Thymus (tissue), 11 donors: ENCODE measurements at regions not wholly inside any gene's neighbourhood (a gene's known extent, or its start where the extent isn't known, plus 50 kb on each side); places are given as distances from the start of the nearest gene placed in this dataset.
A peak's percentile ranks its signal among the peaks of the same experiment; 100 is the strongest.
"Not testable (repeated sequence)": the region's sequence is repeated elsewhere in the genome, so short reads cannot be mapped to it uniquely, and the experiment has no call there.

Experiments
- DNase-seq, 9 donors: peaks; one replicate each; pipeline ENCODE4 v3.0.0-alpha.2; 2013; ENCODE audit warnings: low spot score in 9 of 9, low read depth in 6 of 9, missing footprints in 1 of 9
- H3K27ac ChIP-seq, 2 donors: one replicate each; pipeline ENCODE4 v1.5.1; 2013; ENCODE audit warnings: control low read depth in 1 of 2, low read depth in 1 of 2, low read length in 1 of 2, mild to moderate bottlenecking in 1 of 2, moderate library complexity in 1 of 2
- H3K27me3 ChIP-seq, 2 donors: one replicate each; pipeline ENCODE4 v1.5.1; 2013; ENCODE audit warnings: low read length in 1 of 2; ENCODE audit not compliant: control insufficient read depth in 2 of 2, insufficient read depth in 1 of 2
- H3K36me3 ChIP-seq, 2 donors: one replicate each; pipeline ENCODE4 v1.5.1; 2013; ENCODE audit warnings: low read length in 1 of 2, mild to moderate bottlenecking in 1 of 2, moderate library complexity in 1 of 2; ENCODE audit not compliant: control insufficient read depth in 2 of 2, insufficient read depth in 2 of 2
- H3K4me1 ChIP-seq, 2 donors: one replicate each; pipeline ENCODE4 v1.5.1; 2013; ENCODE audit warnings: low read length in 2 of 2; ENCODE audit not compliant: control insufficient read depth in 2 of 2, insufficient read depth in 2 of 2
- H3K4me3 ChIP-seq, 2 donors: one replicate each; pipeline ENCODE4 v1.5.1; 2013; ENCODE audit warnings: low read length in 2 of 2, control low read depth in 1 of 2, mild to moderate bottlenecking in 1 of 2
- H3K9me3 ChIP-seq, 2 donors: one replicate each; pipeline ENCODE4 v1.5.1; 2013; ENCODE audit warnings: low read length in 1 of 2, mild to moderate bottlenecking in 1 of 2; ENCODE audit not compliant: control insufficient read depth in 2 of 2, insufficient read depth in 1 of 2
- WGBS: extraction: QIAGEN DNeasy Blood & Tissue Kit; methylation state at CpG from one replicate; pipeline ENCODE4 v1.1.7; 2013; 5-methylcytosine and 5-hydroxymethylcytosine counted together
- donor health status: healthy.

DNA sequence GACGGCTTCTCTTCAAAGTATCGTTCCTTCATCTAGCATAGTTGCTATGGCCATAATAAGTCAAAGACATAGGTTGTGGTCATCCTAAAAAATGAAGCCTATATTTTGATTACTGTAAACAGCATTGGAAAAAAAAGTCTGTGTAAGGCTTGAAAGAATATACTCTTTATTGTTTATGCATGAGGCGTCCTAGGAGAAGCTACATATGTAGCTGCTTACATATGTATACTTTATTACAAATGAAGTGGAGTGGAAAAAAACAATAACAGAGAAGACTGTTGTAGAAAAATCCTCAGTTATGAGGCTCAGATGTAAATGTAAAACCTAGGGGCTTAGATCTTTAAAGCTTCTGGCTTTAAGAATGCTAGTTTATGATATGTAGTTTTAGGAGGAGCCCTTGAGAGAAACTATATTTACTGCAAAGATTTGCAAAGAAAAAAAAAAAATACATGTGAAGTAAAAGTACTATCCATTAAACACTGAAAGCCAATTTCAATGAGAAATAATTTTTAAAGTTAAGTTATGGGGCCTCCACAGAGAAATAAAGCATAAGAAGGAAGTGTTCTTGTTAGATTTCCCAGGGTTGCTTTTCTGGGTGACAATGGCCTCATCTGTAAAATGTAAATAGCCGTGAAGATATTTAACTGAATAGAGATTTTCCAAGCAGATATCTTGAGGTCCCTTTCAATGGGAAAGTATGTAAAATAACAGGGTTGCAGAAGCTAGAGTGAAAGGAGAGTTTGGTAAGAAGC is 598.2 kb downstream of the TRIML1 start:
- Histone ChIP-seq H3K36me3 (no peaks in the 10 kb centered on the region), H3K27ac (no peak overlapping the region), H3K4me1 (no peaks in the 10 kb centered on the region), H3K9me3 (peaks cover 0 to 11% of the 10 kb centered on the region in 2 donors), H3K27me3 (no peaks in the 10 kb centered on the region), H3K4me3 (no peak overlapping the region)
- DNase-seq, result no peak
- 96% methylated on average over 4 of the region's 4 CpGs for WGBS

DNA sequence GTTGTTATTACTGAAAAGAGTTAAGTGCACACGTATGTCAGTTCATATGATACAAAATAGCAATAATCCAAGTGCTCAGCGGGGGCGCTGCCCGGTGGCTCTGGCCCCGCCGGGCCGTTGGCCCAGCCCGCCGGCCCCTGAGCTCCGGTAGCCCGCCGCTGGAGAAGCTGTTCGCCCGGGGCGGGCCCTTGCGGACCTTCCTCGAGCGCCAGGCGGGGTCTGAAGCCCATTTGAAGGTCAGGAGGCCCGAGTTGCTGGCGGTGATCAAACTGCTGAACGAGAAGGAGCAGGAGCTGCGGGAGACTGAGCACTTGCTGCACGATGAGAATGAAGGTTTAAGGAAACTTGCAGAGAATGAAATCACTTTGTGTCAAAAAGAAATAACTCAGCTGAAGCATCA is 599.0 kb downstream of the TRIML1 start:
- H3K27ac ChIP-seq, DNase-seq, H3K4me1 ChIP-seq, H3K36me3 ChIP-seq, H3K27me3 ChIP-seq: not testable (repeated sequence)
- H3K9me3 ChIP-seq, result peaks cover 0 to 11% of the 10 kb centered on the region in 2 donors
- peak overlapping the region; percentile 25 to 39 for H3K4me3 ChIP-seq
- WGBS, result 82% methylated on average over 23 of the region's 24 CpGs

DNA sequence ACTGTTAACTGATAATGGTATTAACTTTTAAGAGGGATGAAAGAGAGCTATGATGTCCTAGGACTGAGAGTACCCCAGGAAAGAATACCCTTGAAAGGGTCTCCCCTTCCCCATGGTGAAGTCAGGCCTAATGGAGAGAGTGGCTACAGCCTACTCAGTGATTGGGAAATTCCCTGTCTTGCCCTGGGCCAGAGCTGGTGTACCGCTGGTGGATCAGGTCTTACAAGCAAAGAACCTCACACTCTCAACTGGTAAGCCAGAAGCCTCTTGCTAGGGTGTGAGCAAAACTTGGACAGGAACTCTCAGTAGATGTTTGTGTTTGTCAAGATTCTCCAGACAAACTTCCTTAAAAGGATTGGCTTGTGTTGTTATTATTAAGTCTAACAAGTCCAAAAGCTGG is 600.9 kb downstream of the TRIML1 start:
- not testable (repeated sequence) for H3K9me3 ChIP-seq, H3K4me1 ChIP-seq, H3K27me3 ChIP-seq, DNase-seq, H3K4me3 ChIP-seq, H3K27ac ChIP-seq, H3K36me3 ChIP-seq
- WGBS, result 100% methylated on average over 1 of the region's 1 CpG

DNA sequence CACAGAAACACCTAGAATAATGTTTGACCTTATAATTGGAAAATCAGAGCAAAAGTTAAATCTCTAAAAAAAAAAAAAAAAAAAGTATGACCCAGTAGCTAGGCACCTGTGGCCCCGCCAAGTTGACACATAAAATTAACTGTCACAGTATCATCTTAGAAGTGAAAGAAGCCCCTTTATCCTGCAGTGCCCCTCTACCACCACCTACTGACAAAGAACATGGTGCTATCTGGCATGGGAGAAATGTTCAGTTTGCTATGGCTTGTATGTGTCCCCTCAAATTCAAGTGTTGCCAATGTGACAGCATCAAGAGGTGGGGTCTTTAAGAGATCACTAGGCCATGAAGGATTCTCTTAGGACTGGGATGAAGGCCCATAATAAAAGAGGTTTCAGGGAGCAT is 601.5 kb downstream of the TRIML1 start:
- 90% methylated on average over 1 of the region's 1 CpG for WGBS
- H3K27me3 ChIP-seq, DNase-seq, H3K4me1 ChIP-seq, H3K36me3 ChIP-seq, H3K4me3 ChIP-seq, H3K9me3 ChIP-seq, H3K27ac ChIP-seq: not testable (repeated sequence)

DNA sequence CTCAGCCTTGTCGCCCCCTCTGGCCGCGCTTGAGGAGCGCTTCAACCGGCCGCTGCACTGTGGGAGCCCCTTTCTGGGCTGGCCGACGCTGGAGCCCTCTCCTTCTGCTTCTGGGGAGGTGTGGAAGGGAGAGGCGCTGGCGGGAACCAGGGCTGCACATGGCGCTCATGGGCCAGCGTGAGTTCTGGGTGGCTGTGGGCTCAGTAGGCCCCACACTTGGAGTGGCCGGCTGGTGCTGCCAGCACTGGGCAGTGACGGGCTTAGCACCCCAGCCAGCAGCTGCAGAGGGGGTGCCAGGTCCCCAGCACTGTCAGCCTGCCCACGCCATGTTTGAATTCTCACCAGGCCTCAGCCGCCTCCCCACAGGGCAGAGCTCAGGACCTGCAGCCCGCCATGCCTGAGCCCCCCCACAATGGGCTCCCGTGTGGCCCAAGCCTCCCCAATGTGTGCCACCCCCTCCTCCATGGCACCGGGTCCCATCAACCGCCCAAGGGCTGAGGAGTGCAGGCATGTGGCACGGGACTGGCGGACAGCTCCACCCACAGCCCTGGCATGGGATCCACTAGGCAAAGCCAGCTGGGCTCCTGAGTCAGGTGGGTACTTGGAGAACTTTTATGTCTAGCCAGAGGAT is 615.2 kb downstream of the TRIML1 start:
- WGBS, result 94% methylated on average over 22 of the region's 22 CpGs
- H3K9me3 ChIP-seq, result peaks cover 0 to 10% of the 10 kb centered on the region in 2 donors

DNA sequence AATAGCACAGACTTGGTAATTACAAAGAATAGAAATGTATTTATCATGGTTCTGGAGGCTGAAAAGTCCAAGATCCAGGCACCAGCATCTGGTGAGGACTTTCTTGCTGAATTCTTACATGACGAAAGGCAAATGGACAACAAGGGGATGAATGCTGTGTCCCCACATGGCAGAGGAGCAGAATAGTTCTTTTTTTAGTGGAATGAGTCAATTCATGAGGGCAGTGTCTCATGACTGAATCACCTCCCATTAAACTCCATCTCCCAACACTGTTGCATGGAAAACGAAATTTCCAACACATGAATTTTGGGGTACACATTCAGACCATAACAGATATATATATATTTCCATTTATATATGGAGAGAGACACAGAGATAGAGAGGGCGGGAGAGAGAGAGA is 628.3 kb downstream of the TRIML1 start:
- H3K4me3 ChIP-seq, result no peak overlapping the region
- no peaks in the 10 kb centered on the region for H3K9me3 ChIP-seq
- no peaks in the 10 kb centered on the region for H3K4me1 ChIP-seq
- WGBS, result 84% methylated on average over 3 of the region's 3 CpGs
- H3K36me3 ChIP-seq, result no peaks in the 10 kb centered on the region
- H3K27ac ChIP-seq, result no peak overlapping the region
- DNase-seq, result no peak
- no peaks in the 10 kb centered on the region for H3K27me3 ChIP-seq

More for the DNA sequence above, 615.2 kb downstream of the TRIML1 start:
- no peak overlapping the region for H3K27ac ChIP-seq
- H3K4me3 ChIP-seq, result no peak overlapping the region
- DNase-seq, result no peak
- no peaks in the 10 kb centered on the region for H3K4me1 ChIP-seq
- no peaks in the 10 kb centered on the region for H3K27me3 ChIP-seq
- peaks cover 0 to 3% of the 10 kb centered on the region in 2 donors for H3K36me3 ChIP-seq

DNA sequence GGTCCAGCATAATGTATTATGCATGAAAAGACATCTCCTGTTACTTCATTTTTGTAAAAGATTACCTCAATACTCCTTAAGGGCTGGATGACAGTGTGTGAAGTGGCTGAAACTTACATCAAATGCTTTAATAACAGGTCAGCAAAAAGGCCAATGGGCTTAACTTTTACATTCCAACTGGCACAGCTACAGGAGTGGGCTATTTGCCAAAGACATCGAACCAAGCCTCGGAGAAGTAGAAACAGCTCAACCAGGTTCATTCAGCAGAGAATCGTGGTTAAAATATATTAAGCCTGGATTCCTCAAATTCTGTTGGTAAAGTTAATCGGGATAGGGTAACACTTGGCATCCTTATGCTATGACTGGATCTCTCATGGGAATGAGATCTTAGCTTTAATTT is 639.7 kb downstream of the TRIML1 start:
- 94% methylated on average over 4 of the region's 4 CpGs for WGBS

DNA sequence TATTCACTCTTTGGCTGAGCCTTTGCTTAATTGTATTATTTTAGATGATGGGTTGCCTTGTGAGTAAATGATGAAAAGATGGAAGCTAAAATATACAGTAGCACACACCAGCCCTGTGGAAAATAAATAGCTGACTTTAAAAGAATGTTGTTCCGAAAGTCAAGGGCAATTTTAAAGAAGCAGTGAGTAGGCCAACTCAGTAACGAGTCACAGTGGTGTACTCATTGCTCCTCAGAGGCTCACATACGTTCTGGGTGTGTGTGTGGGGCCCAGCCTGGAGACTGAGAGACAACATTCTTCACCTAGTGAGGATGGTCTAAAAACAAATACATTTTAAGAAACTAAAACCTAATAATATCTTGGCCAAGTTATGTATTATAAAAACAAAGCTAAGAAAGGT is 640.3 kb downstream of the TRIML1 start:
- Histone ChIP-seq H3K9me3 (peaks cover 0 to 12% of the 10 kb centered on the region in 2 donors), H3K27ac (no peak overlapping the region), H3K4me1 (no peaks in the 10 kb centered on the region), H3K4me3 (no peak overlapping the region), H3K27me3 (no peaks in the 10 kb centered on the region), H3K36me3 (no peaks in the 10 kb centered on the region)
- 94% methylated on average over 3 of the region's 3 CpGs for WGBS
- DNase-seq, result no peak

More for the DNA sequence above, 639.7 kb downstream of the TRIML1 start:
- Histone ChIP-seq H3K4me1 (no peaks in the 10 kb centered on the region), H3K27ac (no peak overlapping the region), H3K27me3 (no peaks in the 10 kb centered on the region), H3K4me3 (no peak overlapping the region), H3K36me3 (no peaks in the 10 kb centered on the region), H3K9me3 (peaks cover 0 to 12% of the 10 kb centered on the region in 2 donors)
- DNase-seq, result no peak

DNA sequence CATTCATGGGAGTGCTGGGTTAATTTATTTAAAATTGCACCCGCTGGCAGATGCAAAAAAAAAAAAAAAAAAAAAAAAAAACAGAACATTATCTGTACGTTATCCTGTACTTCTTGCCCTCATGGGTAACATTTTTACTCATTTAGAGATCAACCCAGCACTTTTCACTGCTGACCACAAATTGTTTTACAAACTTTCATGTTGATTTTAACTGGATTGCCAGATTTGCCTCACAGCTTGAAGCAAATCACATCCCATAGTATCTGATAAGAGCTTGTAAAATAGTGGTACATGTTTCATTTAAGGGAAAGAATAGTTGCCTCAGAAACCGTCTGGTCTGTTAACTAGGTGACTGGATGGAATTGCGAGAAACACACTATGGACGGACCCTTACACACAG is 640.8 kb downstream of the TRIML1 start:
- WGBS, result 95% methylated on average over 5 of the region's 5 CpGs
- DNase-seq, result no peak
- no peak overlapping the region for H3K4me3 ChIP-seq
- H3K27me3 ChIP-seq, result no peaks in the 10 kb centered on the region
- H3K36me3 ChIP-seq, result no peaks in the 10 kb centered on the region
- peaks cover 0 to 12% of the 10 kb centered on the region in 2 donors for H3K9me3 ChIP-seq
- no peak overlapping the region for H3K27ac ChIP-seq
- H3K4me1 ChIP-seq, result no peaks in the 10 kb centered on the region
